GM19372 (cell line): ENCODE measurements at regions not wholly inside any gene's neighbourhood (a gene's known extent, or its start where the extent isn't known, plus 50 kb on each side); places are given as distances from the start of the nearest gene placed in this dataset.
"Not testable (repeated sequence)": the region's sequence is repeated elsewhere in the genome, so short reads cannot be mapped to it uniquely, and the experiment has no call there.

ENCODE experiments used
- ATAC-seq: cut with Tn5 transposase; IDR thresholded peaks from one replicate; pipeline ENCODE4 v1.9.1; 2021; ENCODE audit warnings: mild to moderate bottlenecking, low read depth, moderate library complexity; ENCODE audit not compliant: unreplicated experiment

GRCh38 chr6:168949981-168950857 lies 303.4 kb downstream of the THBS2 start:
- no peak for ATAC-seq

DNA sequence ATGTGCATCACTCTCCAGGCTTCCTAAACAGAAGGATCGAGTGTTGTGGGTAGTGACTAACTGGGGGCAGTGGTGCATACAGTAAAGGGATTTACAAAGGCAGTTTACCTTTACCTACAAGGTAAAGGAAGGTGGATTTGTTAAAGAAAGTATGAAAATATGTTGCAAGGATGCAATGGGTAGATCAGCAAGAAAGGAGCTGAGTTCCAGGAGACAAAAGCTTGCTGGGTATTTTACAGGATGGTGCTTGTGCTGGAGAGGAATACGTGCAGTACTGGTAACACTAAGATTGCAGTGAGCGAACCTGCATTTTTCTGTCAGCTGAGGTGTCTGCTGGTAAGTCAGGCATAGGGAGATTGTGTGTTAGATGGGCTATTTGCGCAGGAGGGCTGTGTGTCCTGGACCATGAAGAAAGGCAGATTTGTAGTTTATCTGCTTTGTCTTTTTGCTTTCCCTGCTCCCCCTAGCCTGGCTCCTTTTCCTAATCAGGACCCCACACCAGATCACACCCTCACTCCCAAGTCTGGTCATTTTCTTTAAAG lies 304.6 kb downstream of the THBS2 start:
- no peak for ATAC-seq

GRCh38 chr6:168948002-168948401 lies 305.6 kb downstream of the THBS2 start:
- ATAC-seq = no peak

- ATAC-seq = no peak
Observed at GRCh38 chr6:168943231-168943905, 310.3 kb downstream of the THBS2 start.

GRCh38 chr6:168942646-168943045 lies 311.0 kb downstream of the THBS2 start:
- no peak for ATAC-seq

DNA sequence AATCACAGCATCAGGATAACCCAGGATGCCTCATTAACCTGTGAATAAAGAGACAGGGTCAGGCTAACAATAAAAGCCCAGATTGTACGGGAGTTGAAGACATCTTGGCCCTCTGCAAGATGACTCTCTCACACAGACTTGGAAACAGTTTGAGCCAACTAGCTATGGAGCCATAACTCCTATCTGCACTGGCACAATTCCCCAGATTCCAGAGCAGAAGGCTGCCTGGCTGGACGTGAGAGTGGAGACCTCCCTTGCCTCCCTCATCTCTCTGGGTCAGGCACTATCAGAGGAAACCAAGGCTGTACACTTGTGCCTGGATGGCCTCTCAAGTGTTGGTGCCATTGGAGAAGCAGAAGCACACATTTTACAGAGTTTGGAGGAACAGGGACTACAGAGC lies 312.6 kb downstream of the THBS2 start:
- ATAC-seq = no peak

DNA sequence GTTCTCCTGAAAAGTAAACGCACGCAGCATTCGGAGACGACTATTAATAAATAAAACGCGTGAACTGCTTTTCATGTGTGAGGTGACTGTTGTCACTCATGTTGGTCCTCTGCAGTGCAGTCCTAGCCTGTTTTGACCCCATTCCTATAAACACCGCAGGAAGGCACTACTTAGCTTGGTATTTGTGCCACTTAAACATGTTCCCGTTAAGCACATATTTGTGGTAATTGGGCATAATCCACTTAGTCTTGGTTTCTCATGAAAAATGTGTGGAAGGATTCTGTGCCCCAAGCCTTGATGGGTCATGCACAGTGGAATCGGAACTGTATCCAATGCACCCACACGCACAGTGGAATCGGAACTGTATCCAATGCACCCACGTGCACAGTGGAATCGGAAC lies 313.9 kb downstream of the THBS2 start:
- ATAC-seq = no peak

DNA sequence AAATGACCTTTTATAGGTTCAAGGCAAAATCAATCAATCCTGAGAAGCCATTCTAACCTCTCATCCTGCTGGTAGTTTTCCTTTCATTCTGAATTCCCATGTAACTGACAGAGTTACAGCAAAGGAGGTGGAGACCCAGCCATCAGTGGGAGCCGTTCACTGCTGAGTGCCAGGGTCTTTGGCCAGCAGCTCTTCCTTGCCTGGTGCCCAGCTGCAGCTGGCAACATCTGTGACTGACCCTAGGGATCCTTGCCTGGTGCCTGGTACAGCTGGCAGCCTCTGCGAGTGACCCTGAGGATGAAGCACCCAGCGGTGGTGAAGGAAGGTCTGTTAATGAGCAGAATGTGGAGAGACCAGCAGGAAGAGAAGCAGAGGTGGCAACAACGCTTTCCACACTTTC lies 314.6 kb downstream of the THBS2 start:
- ATAC-seq = no peak

- ATAC-seq = no peak
Observed at GRCh38 chr6:168938546-168938945, 315.1 kb downstream of the THBS2 start.

DNA sequence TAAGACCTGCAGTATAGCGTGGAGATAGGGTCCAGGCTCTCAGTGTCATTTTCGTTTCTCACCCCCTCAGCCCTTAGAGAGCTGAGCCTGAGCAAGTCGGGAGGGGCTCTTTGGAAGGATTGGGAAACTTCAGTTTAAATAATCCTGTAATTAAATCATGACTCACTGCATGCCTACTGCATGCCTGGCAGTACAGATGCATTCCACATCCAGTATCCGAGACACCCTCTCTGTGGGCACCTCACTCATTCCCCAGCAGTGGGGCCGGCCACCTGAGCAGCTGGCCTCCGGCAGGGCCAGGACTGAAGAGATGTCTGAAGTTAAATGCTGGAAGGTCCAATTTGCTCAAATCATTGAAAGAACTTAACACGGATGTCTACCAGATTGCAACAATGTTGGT lies 316.6 kb downstream of the THBS2 start:
- ATAC-seq = no peak

DNA sequence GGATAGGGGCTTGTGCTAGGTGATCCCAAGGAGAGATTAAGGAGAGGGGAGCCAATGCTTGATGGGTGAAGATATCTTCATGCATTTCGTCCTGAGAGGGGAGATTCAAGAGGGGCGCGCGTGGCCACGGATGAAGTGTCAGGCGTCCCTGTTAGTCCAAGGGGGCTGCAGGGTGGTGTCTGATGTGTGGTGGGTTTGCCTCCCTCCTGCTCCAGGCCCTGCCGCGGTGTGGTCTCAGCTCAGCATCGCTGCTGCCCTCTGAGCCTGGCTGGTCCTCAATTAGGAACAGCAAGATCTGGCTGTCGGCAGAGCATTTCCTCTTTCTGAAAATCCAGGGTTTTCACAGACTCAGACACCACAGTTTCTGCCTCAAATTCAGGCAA lies 318.0 kb downstream of the THBS2 start:
- ATAC-seq = no peak

- no peak for ATAC-seq
Observed at GRCh38 chr6:168934660-168935627, 318.7 kb downstream of the THBS2 start.

GRCh38 chr6:168932171-168932570 lies 321.5 kb downstream of the THBS2 start:
- not testable (repeated sequence) for ATAC-seq

- not testable (repeated sequence) for ATAC-seq
Observed at GRCh38 chr6:168931072-168931471, 322.6 kb downstream of the THBS2 start.

DNA sequence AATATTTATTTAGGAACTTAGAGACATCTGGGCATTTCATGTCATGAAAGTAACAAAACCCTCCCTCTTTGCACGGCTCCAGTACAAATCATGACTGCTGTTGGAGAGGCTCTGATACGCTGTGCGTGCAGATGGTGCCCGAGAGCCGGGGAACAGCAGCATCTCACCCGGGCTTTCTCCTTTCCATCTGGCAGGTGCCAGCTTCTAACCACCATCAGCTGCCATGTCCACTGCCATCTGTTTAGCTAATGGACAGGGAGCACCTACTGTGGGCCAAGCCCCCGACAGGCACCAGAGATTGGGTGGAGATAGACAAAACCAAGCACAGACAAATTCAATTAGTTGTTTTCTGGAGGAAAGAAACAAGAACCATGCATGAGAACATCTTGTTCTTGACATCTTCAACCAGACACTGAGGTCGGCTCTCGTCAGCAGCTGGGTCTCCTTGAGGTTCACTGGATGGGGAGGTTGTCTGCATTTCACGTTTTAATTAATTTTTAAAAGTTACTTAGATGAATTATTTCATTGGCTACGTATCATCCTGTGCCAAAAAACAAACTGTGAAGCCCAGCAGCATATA lies 323.7 kb downstream of the THBS2 start:
- no peak for ATAC-seq

DNA sequence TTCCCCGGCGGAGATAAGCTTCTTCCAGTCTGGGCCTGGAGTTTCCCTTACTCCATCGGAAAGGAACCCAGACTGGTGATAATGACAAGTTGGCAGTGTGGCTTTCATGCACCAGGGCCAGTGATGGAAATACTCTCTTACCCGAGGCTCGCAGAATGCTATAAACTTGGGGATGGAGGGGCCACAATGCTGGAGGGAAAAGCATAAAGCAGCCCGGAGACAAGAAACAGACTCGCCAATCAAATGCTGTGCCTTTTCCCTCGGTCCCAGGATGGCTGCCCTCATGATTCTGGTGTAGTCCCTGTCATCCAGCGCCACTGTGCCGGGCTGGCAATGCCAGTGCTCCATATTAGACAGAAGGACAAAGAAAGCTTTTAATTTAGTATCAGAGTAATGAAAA lies 325.6 kb downstream of the THBS2 start:
- ATAC-seq = no peak

DNA sequence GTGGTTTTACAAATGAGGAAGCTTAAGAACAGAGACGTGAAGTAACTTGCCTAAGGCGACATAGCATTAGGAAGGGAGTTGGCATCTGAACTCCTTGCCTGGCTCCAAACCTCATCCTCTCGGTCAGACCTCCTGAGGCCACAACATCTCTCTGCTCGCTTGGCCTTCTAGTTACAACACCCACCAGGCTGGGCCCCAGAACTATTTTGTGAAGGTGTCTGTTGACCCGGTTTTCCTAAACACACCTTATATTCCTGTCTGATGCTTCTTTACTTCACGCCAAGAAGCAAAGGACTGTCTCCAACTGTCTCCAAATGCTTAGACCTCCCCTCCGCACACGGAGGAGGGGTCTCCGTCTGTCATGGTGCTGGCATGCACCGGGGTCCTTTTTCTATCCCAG lies 326.6 kb downstream of the THBS2 start:
- ATAC-seq = no peak

- ATAC-seq = no peak
Observed at GRCh38 chr6:168926306-168926705, 327.3 kb downstream of the THBS2 start.

DNA sequence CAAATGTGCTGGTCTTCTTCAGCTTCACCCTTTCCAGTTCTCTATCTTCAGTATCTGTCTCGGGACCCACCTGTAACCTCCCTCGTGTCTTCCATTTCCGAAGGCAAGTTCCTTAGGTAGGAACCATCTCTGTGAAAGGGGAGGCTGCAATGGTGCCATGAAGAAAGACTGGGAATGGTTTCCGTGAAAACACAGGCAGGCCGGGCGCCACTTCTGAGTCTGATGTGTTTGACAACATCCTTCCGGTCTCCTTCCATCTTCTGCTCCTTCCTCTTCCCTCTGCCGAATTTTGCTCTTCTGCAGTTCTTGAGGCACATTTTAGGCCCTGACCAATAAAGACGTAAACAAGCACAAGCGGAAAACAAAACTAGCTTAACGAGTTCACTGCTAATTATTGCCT lies 328.0 kb downstream of the THBS2 start:
- ATAC-seq = no peak

DNA sequence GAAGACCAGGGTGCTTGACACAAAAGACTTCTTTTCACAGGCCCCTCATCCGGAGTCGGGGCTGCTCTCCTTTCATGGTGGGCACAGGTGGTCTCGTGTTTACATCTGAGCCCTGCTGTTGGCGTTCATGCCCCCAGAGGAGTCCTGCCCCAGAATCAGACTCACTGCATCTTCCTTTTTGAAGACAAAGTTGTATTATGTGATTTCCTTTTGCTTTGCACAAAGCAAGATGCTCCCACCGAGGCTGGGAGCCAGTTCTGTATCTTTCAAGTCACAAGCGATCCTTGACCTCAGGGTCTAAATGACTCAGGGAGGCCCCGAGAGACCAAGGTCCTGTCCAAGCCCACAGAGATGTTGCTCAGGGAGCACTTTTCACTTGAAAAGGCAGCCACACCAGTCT lies 330.5 kb downstream of the THBS2 start:
- no peak for ATAC-seq
